NCI-H187 treated with DMSO at 0.1 percent for 48 hours (cell line): ENCODE measurements at regions not wholly inside any gene's neighbourhood (a gene's known extent, or its start where the extent isn't known, plus 50 kb on each side); places are given as distances from the start of the nearest gene placed in this dataset.

Experiments
- DNase-seq: peaks from one replicate; lab custom pipeline; 2025; lab: John Stamatoyannopoulos, UW

DNA sequence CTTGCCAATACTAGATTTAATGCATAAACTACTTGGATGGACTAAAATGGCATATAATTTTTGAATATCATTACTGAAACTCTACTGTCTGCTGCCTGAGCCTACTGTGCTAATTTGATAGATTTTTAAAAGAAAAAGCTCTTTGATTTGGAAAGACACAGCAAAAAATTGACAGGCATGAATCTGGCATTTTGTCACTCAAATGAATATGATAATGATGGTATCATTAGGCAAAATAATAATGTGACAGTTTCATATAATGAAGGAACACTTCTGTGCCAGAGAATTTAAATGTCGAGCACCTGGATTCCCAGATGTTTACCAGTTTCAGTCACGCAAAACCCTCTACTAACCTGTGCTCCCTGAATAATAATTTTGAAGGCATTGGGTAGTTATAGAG is 60.0 kb upstream of the SLC13A1 start:
- DNase-seq, result no peak
